Right lobe of liver (tissue), 4 donors: ENCODE measurements at regions not wholly inside any gene's neighbourhood (a gene's known extent, or its start where the extent isn't known, plus 50 kb on each side); places are given as distances from the start of the nearest gene placed in this dataset.

ENCODE experiments used
- CTCF ChIP-seq, 4 donors: fragments of 200-600 bp in 3 of 4; fragments of 450-650 bp in 1 of 4; IDR thresholded peaks; one replicate each; pipeline versions ENCODE4 v1.5.1 to v1.8.0; 2016 to 2022; ENCODE audit warnings: antibody characterized with exemption in 4 of 4, mild to moderate bottlenecking in 2 of 4
- POLR2A ChIP-seq: fragments of 450-650 bp; IDR thresholded peaks from one replicate; pipeline ENCODE4 v1.6.1; 2017; ENCODE audit warnings: antibody characterized with exemption, mild to moderate bottlenecking
- donor health status: DM: no; HTN: no; CAD: no.
- donor health status: DM: no; HTN: no; CAD: no.
- donor health status: DM: no; HTN: yes; CAD: no.

DNA sequence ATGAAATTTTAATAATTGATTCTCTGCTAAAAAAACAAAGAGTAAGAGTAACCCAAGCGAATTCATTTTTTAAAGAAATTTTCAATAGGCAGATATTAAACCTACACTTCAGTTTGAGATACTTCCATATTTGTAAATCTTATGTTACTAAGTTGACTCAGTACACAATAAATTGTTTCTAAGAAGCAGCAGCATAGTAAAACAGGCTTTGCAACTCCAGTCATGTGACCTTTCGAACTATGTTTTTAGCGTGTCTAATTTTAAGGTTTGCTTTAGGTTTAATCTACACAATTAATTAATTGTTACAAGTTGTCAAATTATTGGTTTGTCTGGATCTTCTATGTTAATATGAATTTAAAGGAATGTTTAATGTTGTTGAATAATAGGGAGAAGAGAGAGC lies 708.9 kb upstream of the CITED2 start:
- TF ChIP-seq CTCF (IDR thresholded peaks at IDR 0.05) (no peak), POLR2A (no peak)
